IMR-90 (cell line): ENCODE measurements at regions not wholly inside any gene's neighbourhood (a gene's known extent, or its start where the extent isn't known, plus 50 kb on each side); places are given as distances from the start of the nearest gene placed in this dataset.

Experiments used
- ATAC-seq: fragments of 200-7000 bp; cut with Tn5 transposase; 2 replicates; pipeline ENCODE4 v1.9.1; 2020; ENCODE audit warnings: low read depth, mild to moderate bottlenecking, moderate library complexity
- BruUV-seq: library from RNA; stranded (reverse); fragments of 400-500 nt; replicated peaks from 2 replicates; lab custom pipeline; 2021; lab: Mats Ljungman, UMichigan
- CTCF ChIA-PET: fragments of 300-600 bp; formaldehyde crosslinking; extraction: SDS; loops from one replicate; lab custom pipeline; 2021; ENCODE audit warnings: antibody characterized with exemption; lab: Yijun Ruan, JAX
- POLR2A ChIA-PET: fragments of 300-600 bp; sonication (Branson Sonifier 250); formaldehyde crosslinking; loops from one replicate; lab custom pipeline; 2022; ENCODE audit warnings: antibody characterized with exemption; ENCODE audit not compliant: unreplicated experiment; lab: Charles Lee
- DNase-seq: peaks from one replicate; pipeline ENCODE4 v3.0.0; 2013
- H2AFZ ChIP-seq: replicated peaks from 2 replicates; pipeline ENCODE3; 2013; ENCODE audit warnings: low read length, mild to moderate bottlenecking; ENCODE audit not compliant: poor library complexity
- H2AK5ac ChIP-seq: 2 replicates; pipeline ENCODE4 v1.6.1; 2013; ENCODE audit warnings: low read depth, low read length, inconsistent platforms
- H2AK9ac ChIP-seq: replicated peaks from 2 replicates; pipeline ENCODE3; 2013; ENCODE audit warnings: mild to moderate bottlenecking, low read depth, low read length, moderate library complexity; ENCODE audit not compliant: poor library complexity
- H2BK120ac ChIP-seq: 2 replicates; pipeline ENCODE4 v1.6.1; 2013; ENCODE audit warnings: low read depth, low read length, inconsistent platforms
- H2BK15ac ChIP-seq: 3 replicates; pipeline ENCODE4 v1.6.1; 2013; ENCODE audit warnings: low read depth, low read length, inconsistent platforms
- H2BK20ac ChIP-seq: 2 replicates; pipeline ENCODE4 v1.6.1; 2013; ENCODE audit warnings: low read depth, mild to moderate bottlenecking, inconsistent platforms, low read length, moderate library complexity
- H2BK5ac ChIP-seq: 2 replicates; pipeline ENCODE4 v1.6.1; 2013; ENCODE audit warnings: mild to moderate bottlenecking, low read depth, low read length, inconsistent platforms; ENCODE audit not compliant: poor library complexity, severe bottlenecking
- H3K14ac ChIP-seq: replicated peaks from 2 replicates; pipeline ENCODE4 v1.6.1; 2013; ENCODE audit warnings: low read depth, low read length, inconsistent platforms
- H3K18ac ChIP-seq: 2 replicates; pipeline ENCODE4 v1.6.1; 2013; ENCODE audit warnings: low read depth, low read length, control low read depth
- H3K23ac ChIP-seq: 2 replicates; pipeline ENCODE4 v1.6.1; 2013; ENCODE audit warnings: low read depth, low read length, inconsistent platforms
- H3K27ac ChIP-seq: 2 replicates; pipeline ENCODE4 v1.5.1; 2013; ENCODE audit warnings: mild to moderate bottlenecking, control low read depth, low read length; ENCODE audit not compliant: insufficient read depth
- H3K27me3 ChIP-seq: 2 replicates; pipeline ENCODE4 v1.6.1; 2013; ENCODE audit warnings: low read length; ENCODE audit not compliant: control insufficient read depth, insufficient read depth
- H3K36me3 ChIP-seq: 2 replicates; pipeline ENCODE4 v1.6.1; 2013; ENCODE audit warnings: low read length, mixed read lengths; ENCODE audit not compliant: control insufficient read depth, insufficient read depth
- H3K4ac ChIP-seq: 2 replicates; pipeline ENCODE4 v1.6.1; 2013; ENCODE audit warnings: low read depth, low read length, inconsistent platforms
- H3K4me1 ChIP-seq: 2 replicates; pipeline ENCODE4 v1.6.1; 2013; ENCODE audit warnings: low read length, mixed read lengths; ENCODE audit not compliant: control insufficient read depth, insufficient read depth
- H3K4me2 ChIP-seq: 2 replicates; pipeline ENCODE4 v1.6.1; 2013; ENCODE audit warnings: low read depth, mild to moderate bottlenecking, control low read depth, low read length, moderate library complexity
- H3K4me3 ChIP-seq: 2 replicates; pipeline ENCODE4 v1.5.1; 2013; ENCODE audit warnings: low read depth, mild to moderate bottlenecking, control low read depth, low read length, moderate library complexity; ENCODE audit not compliant: insufficient read depth
- H3K56ac ChIP-seq: 2 replicates; pipeline ENCODE4 v1.6.1; 2013; ENCODE audit warnings: low read length, inconsistent platforms; ENCODE audit not compliant: insufficient read depth; ENCODE audit errors: extremely low read depth
- H3K79me1 ChIP-seq, 2 experiments: 2 replicates each; pipeline ENCODE4 v1.6.1; 2013; ENCODE audit warnings: low read length in 2 of 2, inconsistent platforms in 1 of 2, low read depth in 1 of 2
- H3K9ac ChIP-seq: 2 replicates; pipeline ENCODE4 v1.6.1; 2013; ENCODE audit warnings: low read depth, low read length, control low read depth
- H3K9me1 ChIP-seq: 2 replicates; pipeline ENCODE4 v1.6.1; 2013; ENCODE audit warnings: low read length, inconsistent platforms; ENCODE audit not compliant: insufficient read depth
- H3K9me3 ChIP-seq: 2 replicates; pipeline ENCODE4 v1.6.1; 2013; ENCODE audit warnings: low read length; ENCODE audit not compliant: control insufficient read depth, insufficient read depth
- H4K20me1 ChIP-seq: 2 replicates; pipeline ENCODE4 v1.6.1; 2013; ENCODE audit warnings: low read length, inconsistent platforms; ENCODE audit not compliant: insufficient read depth
- H4K5ac ChIP-seq: 2 replicates; pipeline ENCODE4 v1.6.1; 2013; ENCODE audit warnings: mild to moderate bottlenecking, low read depth, low read length, control low read depth
- H4K8ac ChIP-seq, 2 experiments: 2 replicates each; pipeline ENCODE4 v1.6.1; 2013; ENCODE audit warnings: low read depth in 2 of 2, low read length in 2 of 2, control low read depth in 1 of 2, inconsistent platforms in 1 of 2
- H4K91ac ChIP-seq: 2 replicates; pipeline ENCODE4 v1.6.1; 2013; ENCODE audit warnings: low read depth, low read length, inconsistent platforms; ENCODE audit not compliant: insufficient read depth
- BHLHE40 ChIP-seq: fragments of 150-350 bp; IDR thresholded peaks from 2 replicates; pipeline ENCODE4 v1.6.1; 2016; ENCODE audit warnings: mild to moderate bottlenecking, low read depth, low read length
- CTCF ChIP-seq: conservative IDR thresholded peaks from 2 replicates; pipeline ENCODE4 v1.5.1; 2012; ENCODE audit warnings: mild to moderate bottlenecking, low read depth, low read length, improper control_type of control experiment
- MAZ ChIP-seq: IDR thresholded peaks from 2 replicates; pipeline ENCODE4 v1.6.1; 2012; ENCODE audit warnings: low read depth, mild to moderate bottlenecking, low read length, improper control_type of control experiment, moderate library complexity, borderline replicate concordance
- MXI1 ChIP-seq: IDR thresholded peaks from 2 replicates; pipeline ENCODE4 v1.6.1; 2012; ENCODE audit warnings: low read depth, mild to moderate bottlenecking, low read length, moderate library complexity, borderline replicate concordance
- RAD21 ChIP-seq: IDR thresholded peaks from 2 replicates; pipeline ENCODE4 v1.6.1; 2012; ENCODE audit warnings: low read length, improper control_type of control experiment
- SMC3 ChIP-seq: fragments of 150-350 bp; IDR thresholded peaks from 2 replicates; pipeline ENCODE4 v1.6.1; 2016; ENCODE audit warnings: low read depth, mild to moderate bottlenecking, antibody characterized with exemption, low read length, moderate library complexity
- WGBS, 2 experiments: methylation state at CpG; one replicate each; pipeline versions ENCODE4 v1.1.5 to v1.1.7; 2013; ENCODE audit warnings: missing lambda C conversion rate in 2 of 2; ENCODE audit not compliant: insufficient read length in 1 of 2; ENCODE audit errors: extremely low coverage in 2 of 2; 5-methylcytosine and 5-hydroxymethylcytosine counted together
- dilution Hi-C: fragments of 300-500 bp; cut with HindIII; formaldehyde crosslinking; loops from one replicate; pipeline ENCODE4 v1.14.3; 2018; ENCODE audit warnings: low sequenced_read_pairs; ENCODE audit not compliant: unreplicated experiment
- in situ Hi-C: fragments of 300-500 bp; cut with MboI; formaldehyde crosslinking; loops from 3 replicates; pipeline ENCODE4 v1.14.3; 2019; ENCODE audit warnings: low sequenced_read_pairs, inconsistent platforms, mixed read lengths
- intact Hi-C: fragments of 100-400 bp; cut with micrococcal nuclease; formaldehyde crosslinking; loops from 2 replicates; pipeline ENCODE4 v1.10.0; 2022
- TF ChIP-seq, protein P1 (sequence below): fragments of 150-350 bp; IDR thresholded peaks from 2 replicates; pipeline ENCODE4 v1.6.1; 2016; ENCODE audit warnings: low read depth, mild to moderate bottlenecking, low read length, moderate library complexity, borderline replicate concordance

DNA sequence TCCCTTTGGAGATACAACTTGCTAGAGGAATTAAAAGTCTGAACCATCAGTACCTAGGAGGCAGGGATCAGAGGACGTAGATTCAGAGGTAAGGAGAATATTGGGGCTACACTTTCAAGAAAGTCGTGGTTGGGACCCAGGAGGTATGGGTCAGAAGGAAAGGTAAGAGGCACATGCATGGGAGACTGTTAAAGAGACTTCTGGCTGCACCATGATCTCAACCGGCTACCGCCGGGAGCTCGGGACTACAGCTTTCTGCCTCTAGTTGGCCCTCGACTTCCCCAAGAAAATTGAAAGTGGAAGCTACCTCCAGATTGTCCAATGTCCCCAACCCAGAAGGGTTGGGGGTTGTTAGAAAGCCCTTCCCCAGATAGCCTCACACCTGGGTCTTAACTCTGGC is 355.7 kb upstream of the TMPRSS15 start:
- no peaks in the 10 kb centered on the region for H4K20me1 ChIP-seq
- DNase-seq = no peak
- ChIA-PET POLR2A (no interaction called here), CTCF (no interaction called here)
- intact Hi-C loops = no loop called here
- ATAC-seq = no peak
- no peak overlapping the region for H2BK5ac ChIP-seq
- no peak overlapping the region for H2AFZ ChIP-seq
- WGBS, 2 experiments = no CpG with 5 or more reads among the region's 7 CpGs
- in situ Hi-C loops = no loop called here
- no peak overlapping the region for H2BK120ac ChIP-seq
- H2AK5ac ChIP-seq = no peak overlapping the region
- H2BK20ac ChIP-seq = no peak overlapping the region
- no peak overlapping the region for H2AK9ac ChIP-seq
- TF ChIP-seq, protein P1, sequence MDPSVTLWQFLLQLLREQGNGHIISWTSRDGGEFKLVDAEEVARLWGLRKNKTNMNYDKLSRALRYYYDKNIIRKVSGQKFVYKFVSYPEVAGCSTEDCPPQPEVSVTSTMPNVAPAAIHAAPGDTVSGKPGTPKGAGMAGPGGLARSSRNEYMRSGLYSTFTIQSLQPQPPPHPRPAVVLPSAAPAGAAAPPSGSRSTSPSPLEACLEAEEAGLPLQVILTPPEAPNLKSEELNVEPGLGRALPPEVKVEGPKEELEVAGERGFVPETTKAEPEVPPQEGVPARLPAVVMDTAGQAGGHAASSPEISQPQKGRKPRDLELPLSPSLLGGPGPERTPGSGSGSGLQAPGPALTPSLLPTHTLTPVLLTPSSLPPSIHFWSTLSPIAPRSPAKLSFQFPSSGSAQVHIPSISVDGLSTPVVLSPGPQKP = no peak
- no peak for TF ChIP-seq MAZ
- TF ChIP-seq RAD21 = no peak
- TF ChIP-seq BHLHE40 = no peak
- TF ChIP-seq CTCF = no peak
- TF ChIP-seq MXI1 = no peak
- no peak for TF ChIP-seq SMC3
- H3K27ac ChIP-seq = no peak overlapping the region
- H3K4ac ChIP-seq = no peak overlapping the region
- H3K14ac ChIP-seq = no peak overlapping the region
- H3K4me3 ChIP-seq = no peak overlapping the region
- H4K91ac ChIP-seq = no peak overlapping the region
- no peaks in the 10 kb centered on the region for H3K9me1 ChIP-seq
- BruUV-seq = no TSS peak
- no peaks in the 10 kb centered on the region for H3K79me1 ChIP-seq
- no peak overlapping the region for H2BK15ac ChIP-seq
- H3K18ac ChIP-seq = no peak overlapping the region
- H3K27me3 ChIP-seq = no peaks in the 10 kb centered on the region
- no peak overlapping the region for H3K9ac ChIP-seq
- H4K5ac ChIP-seq = no peak overlapping the region
- H3K4me1 ChIP-seq = no peaks in the 10 kb centered on the region
- dilution Hi-C loops = no loop called here
- H4K8ac ChIP-seq = no peak overlapping the region
- no peak overlapping the region for H3K56ac ChIP-seq
- H3K23ac ChIP-seq = no peak overlapping the region
- H3K36me3 ChIP-seq = no peaks in the 10 kb centered on the region
- no peak overlapping the region for H3K4me2 ChIP-seq
- peaks cover 14% of the 10 kb centered on the region for H3K9me3 ChIP-seq
